Thoracic aorta (tissue), 2 donors: ENCODE measurements at regions not wholly inside any gene's neighbourhood (a gene's known extent, or its start where the extent isn't known, plus 50 kb on each side); places are given as distances from the start of the nearest gene placed in this dataset.
"Not testable (repeated sequence)": the region's sequence is repeated elsewhere in the genome, so short reads cannot be mapped to it uniquely, and the experiment has no call there.

Experiments
- ATAC-seq: fragments of 150-250 bp; one replicate; pipeline ENCODE4 v1.8.0; 2017; ENCODE audit warnings: low read depth; ENCODE audit not compliant: insufficient number of reproducible peaks, low FRiP score
- DNase-seq: peaks from one replicate; pipeline ENCODE4 v3.0.0-alpha.2; 2020; ENCODE audit warnings: low spot score
- H3K27ac ChIP-seq, 2 donors: fragments of 200-600 bp; sonication (generic); 1 replicate in 1 of 2; 2 replicates in 1 of 2; pipeline ENCODE4 v1.5.1; 2016; ENCODE audit warnings: mild to moderate bottlenecking in 2 of 2, moderate library complexity in 2 of 2
- H3K27me3 ChIP-seq: fragments of 200-600 bp; sonication (generic); replicated peaks from 2 replicates; pipeline ENCODE4 v1.6.0; 2016; ENCODE audit warnings: mild to moderate bottlenecking; ENCODE audit not compliant: insufficient read depth
- H3K36me3 ChIP-seq: fragments of 200-600 bp; sonication (generic); one replicate; pipeline ENCODE4 v1.5.1; 2016
- H3K4me1 ChIP-seq, 2 donors: fragments of 200-600 bp; sonication (generic); 1 replicate in 1 of 2; 2 replicates in 1 of 2; pipeline versions ENCODE4 v1.5.1 to v1.6.0; 2016; ENCODE audit warnings: low read depth in 2 of 2, mild to moderate bottlenecking in 1 of 2; ENCODE audit not compliant: control insufficient read depth in 1 of 2
- H3K4me3 ChIP-seq: fragments of 200-600 bp; sonication (generic); 2 replicates; pipeline ENCODE4 v1.5.1; 2016; ENCODE audit warnings: mild to moderate bottlenecking
- H3K9me3 ChIP-seq: fragments of 200-600 bp; sonication (generic); 2 replicates; pipeline ENCODE4 v1.5.1; 2016
- CTCF ChIP-seq: fragments of 200-600 bp; sonication (generic); IDR thresholded peaks from one replicate; pipeline ENCODE4 v1.5.1; 2019; ENCODE audit warnings: antibody characterized with exemption

- Histone ChIP-seq H3K4me1 (no peaks in the 10 kb centered on the region), H3K27me3 (no peaks in the 10 kb centered on the region), H3K27ac (no peak overlapping the region), H3K9me3 (no peaks in the 10 kb centered on the region), H3K36me3 (no peaks in the 10 kb centered on the region), H3K4me3 (no peak overlapping the region)
- ATAC-seq (no peak), DNase-seq (no peak)
- no peak for TF ChIP-seq CTCF
These were observed 101.3 kb upstream of the ZEB2 start for GRCh38 chr2:144621266-144621665.

- H3K36me3 ChIP-seq, result no peaks in the 10 kb centered on the region
- ATAC-seq (no peak), DNase-seq (no peak)
- no peak for TF ChIP-seq CTCF
- H3K27me3 ChIP-seq, result no peaks in the 10 kb centered on the region
- H3K4me1 ChIP-seq, result no peaks in the 10 kb centered on the region
- H3K27ac ChIP-seq, result no peak overlapping the region
- no peaks in the 10 kb centered on the region for H3K9me3 ChIP-seq
- no peak overlapping the region for H3K4me3 ChIP-seq
These were observed 99.8 kb upstream of the ZEB2 start for GRCh38 chr2:144619760-144620159.

GRCh38 chr2:144617171-144617570 lies 97.3 kb upstream of the ZEB2 start:
- not testable (repeated sequence) for DNase-seq, H3K27me3 ChIP-seq, H3K4me1 ChIP-seq, H3K27ac ChIP-seq, H3K36me3 ChIP-seq, H3K4me3 ChIP-seq, ATAC-seq, H3K9me3 ChIP-seq

GRCh38 chr2:144615866-144616565 lies 96.1 kb upstream of the ZEB2 start:
- H3K9me3 ChIP-seq, result no peaks in the 10 kb centered on the region
- DNase-seq (no peak), ATAC-seq (no peak)
- H3K4me1 ChIP-seq, result no peaks in the 10 kb centered on the region
- H3K36me3 ChIP-seq, result no peaks in the 10 kb centered on the region
- no peaks in the 10 kb centered on the region for H3K27me3 ChIP-seq
- no peak overlapping the region for H3K4me3 ChIP-seq
- no peak overlapping the region for H3K27ac ChIP-seq
- TF ChIP-seq CTCF, result no peak

- no peak for TF ChIP-seq CTCF
- Histone ChIP-seq H3K36me3 (no peaks in the 10 kb centered on the region), H3K27ac (peak overlapping the region; percentile 1 to 32), H3K27me3 (no peaks in the 10 kb centered on the region), H3K9me3 (no peaks in the 10 kb centered on the region), H3K4me1 (peaks cover 17 to 32% of the 10 kb centered on the region in 2 donors), H3K4me3 (peak overlapping the region; percentile 40)
- DNase-seq, result no peak
- ATAC-seq, result no peak
These were observed 88.1 kb upstream of the ZEB2 start for GRCh38 chr2:144607891-144608521.
